ENCODE measurements at regions not wholly inside any gene's neighbourhood (a gene's known extent, or its start where the extent isn't known, plus 50 kb on each side); places are given as distances from the start of the nearest gene placed in this dataset.

GRCh38 chr9:88754886-88755285 is 219.9 kb downstream of the NXNL2 start:
- ChIA-PET POLR2A (no interaction called here), CTCF (interaction anchor here (0.6 to 1.4 kb wide), 3 partner anchors 9 to 247 kb away, joined by 3 read pairs; no protein-coding TSS in a partner anchor)
- H3K9me3 ChIP-seq, result no peaks in the 10 kb centered on the region
- no peak overlapping the region for H3K27ac ChIP-seq
- ATAC-seq (no peak), DNase-seq (ENCODE audit: low read depth in 1 of 2, low spot score in 1 of 2) (no peak), FAIRE-seq (no peak)
- no peak for TF ChIP-seq KDM5A (IDR thresholded peaks at IDR 0.05)
- no peak overlapping the region for H3K4me2 ChIP-seq
- 69% methylated on average over 5 of the region's 5 CpGs for WGBS (ENCODE audit: missing lambda C conversion rate)
- no peak overlapping the region for H3K4me3 ChIP-seq
- no peaks in the 10 kb centered on the region for H3K4me1 ChIP-seq

- POLR2A ChIA-PET, result no interaction called here
- 91% methylated on average over 9 of the region's 9 CpGs for WGBS (ENCODE audit: missing lambda C conversion rate)
- H3K4me3 ChIP-seq, result no peak overlapping the region
- no peak for TF ChIP-seq TP53 (CRISPR knock-in tag; IDR thresholded peaks at IDR 0.05)
- no peak for TF ChIP-seq NFE2L2 (conservative IDR thresholded peaks at IDR 0.05; ENCODE audit: low read length)
- TF ChIP-seq EHMT2 (IDR thresholded peaks at IDR 0.05; ENCODE audit: low read depth), result no peak
- no peak for TF ChIP-seq JUN (IDR thresholded peaks at IDR 0.05)
- TF ChIP-seq KDM1A (IDR thresholded peaks at IDR 0.05; ENCODE audit: low read depth), result no peak
- TF ChIP-seq CBX8 (IDR thresholded peaks at IDR 0.05), result no peak
- no peak for TF ChIP-seq HOXB5 (CRISPR knock-in tag; IDR thresholded peaks at IDR 0.05)
- no peak for TF ChIP-seq REST (IDR thresholded peaks at IDR 0.05)
- CTCF ChIA-PET, result interaction anchor here (0.6 to 0.7 kb wide), 2 partner anchors 186 to 204 kb away, joined by 3 to 4 read pairs; no protein-coding TSS in a partner anchor
- H3K27ac ChIP-seq, result peak overlapping the region in 1 of 2 experiments; percentile 23; a peak in 1 of 6 replicates
- H3K4me1 ChIP-seq, result no peaks in the 10 kb centered on the region
- ATAC-seq, result no peak
- FAIRE-seq, result no peak
- no peak overlapping the region for H3K4me2 ChIP-seq
- no peak for DNase-seq (ENCODE audit: low read depth in 1 of 2, low spot score in 1 of 2)
- no peaks in the 10 kb centered on the region for H3K9me3 ChIP-seq
Observed at GRCh38 chr9:88757406-88758010, 222.5 kb downstream of the NXNL2 start.

- Histone ChIP-seq H3K27ac (no peak overlapping the region), H3K4me1 (no peaks in the 10 kb centered on the region), H3K9me3 (peaks cover under 1% of the 10 kb centered on the region; the same call in 1 of the 3 replicates), H3K4me3 (no peak overlapping the region), H3K4me2 (no peak overlapping the region)
- DNase-seq (ENCODE audit: low read depth in 1 of 2, low spot score in 1 of 2) (no peak), FAIRE-seq (no peak), ATAC-seq (no peak)
- TF ChIP-seq POLR2A (IDR thresholded peaks at IDR 0.05; ENCODE audit: low read length) (no peak), EHF (CRISPR knock-in tag; IDR thresholded peaks at IDR 0.05) (no peak), E2F6 (IDR thresholded peaks at IDR 0.05; ENCODE audit: borderline replicate concordance, low read depth) (no peak), HES2 (IDR thresholded peaks at IDR 0.05) (no peak), BHLHE40 (IDR thresholded peaks at IDR 0.05; ENCODE audit: low read depth, low read length) (no peak), POLR2AphosphoS2 (conservative IDR thresholded peaks at IDR 0.05; ENCODE audit: low read length) (no peak), MAX (IDR thresholded peaks at IDR 0.05) (no peak), JUNB (IDR thresholded peaks at IDR 0.05) (no peak), RAD21 (conservative IDR thresholded peaks at IDR 0.05 in 1 of 2, IDR thresholded peaks at IDR 0.05 in 1 of 2) (no peak), RCOR1 (IDR thresholded peaks at IDR 0.05; ENCODE audit: low read depth, low read length) (no peak), FOXS1 (CRISPR knock-in tag; IDR thresholded peaks at IDR 0.05) (no peak), HOXB5 (CRISPR knock-in tag; IDR thresholded peaks at IDR 0.05) (no peak), SMC3 (IDR thresholded peaks at IDR 0.05) (no peak), REST (IDR thresholded peaks at IDR 0.05) (no peak), EHMT2 (IDR thresholded peaks at IDR 0.05; ENCODE audit: low read depth) (no peak), PBX3 (IDR thresholded peaks at IDR 0.05) (no peak), BCL3 (IDR thresholded peaks at IDR 0.05) (no peak), HDAC2 (IDR thresholded peaks at IDR 0.05) (no peak)
- POLR2A ChIA-PET, result no interaction called here
- WGBS (ENCODE audit: missing lambda C conversion rate), result 86% methylated on average over 5 of the region's 5 CpGs
- CTCF ChIA-PET, result no interaction called here
Observed at GRCh38 chr9:88759364-88759763, 224.4 kb downstream of the NXNL2 start.
